ENCODE measurements at regions not wholly inside any gene's neighbourhood (a gene's known extent, or its start where the extent isn't known, plus 50 kb on each side); places are given as distances from the start of the nearest gene placed in this dataset.

DNA sequence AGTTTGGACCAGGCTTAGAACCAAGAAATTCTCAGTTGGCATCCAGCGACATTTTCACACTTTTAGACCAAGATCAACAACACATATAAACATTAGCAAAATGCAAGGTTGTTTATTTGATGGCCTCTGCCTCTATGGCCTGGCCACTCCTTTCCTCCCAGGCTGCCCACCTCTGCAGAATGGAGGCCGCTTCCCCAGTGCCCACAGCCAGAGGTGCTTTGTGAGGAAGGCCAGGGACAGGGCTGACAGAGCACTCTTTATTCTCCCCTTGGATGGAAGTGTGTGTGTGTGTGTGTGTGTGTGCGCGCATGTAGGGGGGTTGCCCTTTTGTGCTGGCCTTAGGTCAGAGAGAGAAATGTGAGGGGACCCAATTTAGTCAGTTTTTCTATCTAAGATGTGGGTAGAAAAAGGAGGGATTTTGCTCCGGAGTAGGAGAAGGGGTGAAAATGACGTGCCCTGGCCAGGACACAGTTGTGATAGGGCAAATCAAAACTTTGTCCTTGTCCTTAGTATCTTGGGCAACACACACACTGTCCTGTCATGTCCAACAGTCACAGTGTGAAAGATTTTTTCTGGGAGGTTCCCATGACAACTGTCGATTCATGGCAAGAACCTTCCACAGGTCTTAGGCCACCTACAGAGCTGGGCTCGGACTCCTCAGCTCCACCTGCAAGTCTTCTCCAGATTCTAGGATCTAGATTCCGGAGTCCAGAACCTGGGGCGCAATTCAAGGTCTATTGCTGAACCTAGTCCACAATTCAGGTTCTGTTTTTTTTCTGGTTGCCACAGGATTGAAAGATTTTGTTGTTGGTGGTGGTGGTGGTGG, 104.9 kb upstream of the SLC2A1 start:
- Mint-ChIP-seq H3K27me3 (ENCODE audit: low read depth) (no peaks in the 10 kb centered on the region), H3K27ac (no peak overlapping the region), H3K9me3 (no peaks in the 10 kb centered on the region), H3K4me1 (ENCODE audit: low read depth) (peaks cover 9% of the 10 kb centered on the region), H3K4me3 (no peak overlapping the region), H3K36me3 (ENCODE audit: low read depth) (no peaks in the 10 kb centered on the region)
- intact Hi-C loops (cut with micrococcal nuclease): no loop called here
- DNase-seq: no peak
- CTCF ChIA-PET: interaction anchor here (1.1 to 1.4 kb wide), 2 partner anchors 10 to 150 kb away, joined by 4 to 10 read pairs; no protein-coding TSS in a partner anchor

DNA sequence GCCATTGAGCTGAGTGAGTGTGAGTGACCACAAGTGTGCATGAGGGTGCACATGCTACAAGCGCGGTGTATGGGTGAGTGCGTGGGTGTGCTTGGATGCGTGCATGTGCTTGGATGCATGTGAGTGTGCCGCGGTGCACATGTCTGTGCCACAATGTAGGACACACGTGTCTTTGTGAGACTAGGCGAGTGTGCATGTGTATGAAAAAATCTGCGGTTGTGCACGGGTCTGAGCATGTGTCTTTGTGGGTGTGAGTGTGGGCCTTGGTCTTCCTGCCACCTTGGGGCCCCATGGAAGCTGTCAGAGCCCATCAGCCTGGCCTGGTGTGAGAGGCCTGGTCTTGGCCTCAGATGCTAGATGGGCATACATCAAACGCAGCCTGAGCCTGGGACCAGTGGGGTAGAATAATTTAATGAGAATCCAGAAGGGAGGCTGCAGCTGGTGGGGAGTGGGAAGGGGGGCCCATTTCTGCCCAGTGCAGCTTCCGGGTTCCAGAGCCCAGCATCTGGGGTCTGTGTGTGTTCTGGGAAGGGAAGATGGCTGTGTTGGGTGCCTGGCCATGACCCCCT, 103.9 kb upstream of the SLC2A1 start:
- H3K4me3 Mint-ChIP-seq: no peak overlapping the region
- no peaks in the 10 kb centered on the region for H3K36me3 Mint-ChIP-seq (ENCODE audit: low read depth)
- H3K4me1 Mint-ChIP-seq (ENCODE audit: low read depth): peaks cover 6% of the 10 kb centered on the region
- H3K27me3 Mint-ChIP-seq (ENCODE audit: low read depth): peaks cover 3% of the 10 kb centered on the region
- DNase-seq: no peak
- no peaks in the 10 kb centered on the region for H3K9me3 Mint-ChIP-seq
- H3K27ac Mint-ChIP-seq: no peak overlapping the region
- intact Hi-C loops (cut with micrococcal nuclease): no loop called here
- CTCF ChIA-PET: no interaction called here

DNA sequence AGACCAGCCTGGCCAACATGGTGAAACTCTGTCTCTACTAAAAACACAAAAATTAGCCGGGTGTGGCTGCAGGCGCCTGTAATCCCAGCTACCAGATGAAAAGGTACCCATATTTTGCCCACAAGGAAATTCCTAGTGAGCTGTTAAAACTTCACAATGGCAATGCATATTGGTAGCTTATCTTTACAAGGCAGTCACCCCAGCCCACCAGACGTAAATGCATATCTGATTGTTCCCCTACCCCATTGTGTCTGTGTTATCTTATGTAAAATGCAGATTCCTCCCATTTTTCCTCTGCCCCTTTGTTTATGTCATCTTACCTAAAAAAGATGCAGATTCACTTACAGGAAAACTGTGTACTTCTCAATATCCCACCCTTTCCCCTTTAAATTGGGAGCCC, 103.1 kb upstream of the SLC2A1 start:
- Mint-ChIP-seq H3K4me3 (no peak overlapping the region), H3K36me3 (ENCODE audit: low read depth) (no peaks in the 10 kb centered on the region), H3K27ac (no peak overlapping the region), H3K27me3 (ENCODE audit: low read depth) (peaks cover 3% of the 10 kb centered on the region), H3K4me1 (ENCODE audit: low read depth) (peaks cover 6% of the 10 kb centered on the region), H3K9me3 (no peaks in the 10 kb centered on the region)
- CTCF ChIA-PET: interaction anchor here (0.6 to 0.8 kb wide), 2 partner anchors 12 to 77 kb away, joined by 3 to 4 read pairs; no protein-coding TSS in a partner anchor
- DNase-seq: no peak
- intact Hi-C loops (cut with micrococcal nuclease): no loop called here

DNA sequence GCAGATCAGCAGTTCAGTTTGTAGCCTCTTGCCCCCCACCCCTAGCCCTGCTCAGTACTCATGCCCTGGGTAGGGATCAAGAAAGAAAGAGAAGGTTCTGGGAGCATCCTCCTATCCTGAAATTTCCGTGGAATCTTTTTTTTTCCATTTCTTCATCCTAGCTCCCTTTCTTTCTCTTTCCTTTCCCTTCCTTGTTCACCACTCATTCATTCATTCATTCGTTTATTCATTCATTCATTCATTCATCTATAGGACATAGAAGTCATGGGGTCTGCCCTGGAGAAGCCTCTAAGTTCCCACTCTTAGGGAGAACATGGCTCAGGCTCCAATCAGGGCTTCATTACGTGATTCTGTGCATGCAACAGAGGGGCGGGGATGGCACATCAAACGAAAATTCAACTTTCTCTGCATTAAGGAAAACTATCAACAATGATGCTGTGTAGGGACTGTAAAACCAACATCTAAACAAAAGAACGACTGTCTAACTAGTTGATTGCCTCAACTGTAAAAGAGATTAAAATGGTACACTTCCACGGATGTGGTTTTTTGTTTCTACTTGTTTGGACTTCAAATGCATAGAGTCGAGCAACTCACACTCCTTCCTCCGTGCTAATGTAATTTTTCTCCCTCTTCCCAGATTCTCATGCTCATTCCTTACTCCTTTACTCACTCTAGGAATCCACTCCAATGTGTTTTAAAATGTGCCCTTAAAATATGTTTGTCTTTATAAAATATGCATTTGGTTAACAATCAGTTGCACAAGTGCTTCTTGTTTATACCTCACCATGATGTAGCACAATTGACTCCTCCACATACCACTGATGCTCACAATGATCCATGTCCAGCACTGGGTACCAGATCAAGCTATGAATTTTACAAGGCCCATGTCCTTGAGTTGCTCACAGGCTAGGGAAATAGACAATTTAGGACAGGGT, 101.2 kb upstream of the SLC2A1 start:
- no peak overlapping the region for H3K4me3 Mint-ChIP-seq
- no peak for DNase-seq
- intact Hi-C loops (cut with micrococcal nuclease): no loop called here
- no peak overlapping the region for H3K27ac Mint-ChIP-seq
- CTCF ChIA-PET: interaction anchor here (1.4 to 1.6 kb wide), 3 partner anchors 14 to 147 kb away, joined by 4 to 7 read pairs (median 6); no protein-coding TSS in a partner anchor
- no peaks in the 10 kb centered on the region for H3K36me3 Mint-ChIP-seq (ENCODE audit: low read depth)
- H3K9me3 Mint-ChIP-seq: no peaks in the 10 kb centered on the region
- H3K27me3 Mint-ChIP-seq (ENCODE audit: low read depth): peaks cover 3% of the 10 kb centered on the region
- H3K4me1 Mint-ChIP-seq (ENCODE audit: low read depth): peaks cover 6% of the 10 kb centered on the region

DNA sequence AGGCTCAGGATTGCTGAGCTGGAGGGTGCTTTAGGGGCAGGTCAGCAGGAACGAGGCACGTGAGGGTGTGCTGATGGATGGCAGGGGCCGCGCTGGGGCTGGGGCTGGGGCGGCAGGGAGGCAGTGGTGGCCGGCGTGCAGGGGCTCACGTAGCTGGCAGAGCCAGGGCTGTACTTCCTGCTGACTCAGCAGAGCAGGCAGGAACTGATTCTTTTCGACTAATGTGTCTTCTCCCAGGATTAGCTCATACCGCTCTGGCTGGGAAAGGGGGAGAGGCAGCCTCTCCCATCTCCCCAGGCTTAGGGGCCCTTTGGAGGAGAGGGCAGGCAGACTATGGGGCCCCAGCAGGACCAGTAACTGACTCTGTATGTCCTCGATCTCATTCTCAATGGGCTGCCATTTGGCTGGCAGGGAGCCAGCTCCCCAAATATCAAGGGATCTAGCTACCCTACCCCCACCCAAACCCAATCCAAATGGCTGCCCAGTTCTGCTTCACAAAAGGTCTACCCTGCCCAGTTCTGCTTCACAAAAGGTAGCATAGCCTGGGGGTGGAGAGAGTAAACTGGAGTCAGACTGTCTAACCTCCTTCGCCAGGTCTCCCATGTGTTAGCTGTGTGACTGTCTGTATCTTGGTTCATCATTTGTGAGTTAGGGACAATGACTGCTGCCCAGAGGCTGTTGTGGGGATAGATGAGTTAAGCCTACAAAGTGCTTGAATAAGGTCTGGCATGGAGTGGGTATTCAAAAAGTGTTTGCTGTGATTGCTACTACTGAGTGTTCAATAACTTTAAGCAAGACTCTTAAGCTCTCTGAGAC, 100.1 kb upstream of the SLC2A1 start:
- CTCF ChIA-PET: interaction anchor here (1.3 to 1.6 kb wide), 3 partner anchors 15 to 146 kb away, joined by 4 to 8 read pairs (median 6); no protein-coding TSS in a partner anchor
- Mint-ChIP-seq H3K4me3 (no peak overlapping the region), H3K9me3 (no peaks in the 10 kb centered on the region), H3K27me3 (ENCODE audit: low read depth) (peaks cover 3% of the 10 kb centered on the region), H3K27ac (no peak overlapping the region), H3K36me3 (ENCODE audit: low read depth) (no peaks in the 10 kb centered on the region), H3K4me1 (ENCODE audit: low read depth) (peaks cover 6% of the 10 kb centered on the region)
- intact Hi-C loops (cut with micrococcal nuclease): no loop called here
- peak; percentile 28 for DNase-seq

DNA sequence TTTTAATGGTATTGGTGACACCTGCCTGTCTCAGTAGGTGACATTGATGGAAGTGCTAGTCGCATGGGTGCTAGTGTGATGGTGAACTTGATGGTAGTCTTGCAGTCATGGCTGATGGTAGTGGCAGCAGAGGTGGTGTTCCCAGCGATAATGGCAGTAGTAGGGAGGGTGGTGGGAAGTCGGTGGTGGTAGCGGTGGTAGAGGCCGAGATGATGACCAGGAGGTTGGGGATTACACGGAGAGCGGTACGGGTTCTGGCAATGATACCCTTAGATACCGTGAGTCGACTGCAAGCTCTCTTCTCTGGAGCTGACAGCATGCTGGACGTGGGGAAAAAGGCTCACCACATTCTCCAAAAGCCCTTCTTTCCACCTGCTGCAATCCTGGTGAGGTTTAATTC, 99.4 kb upstream of the SLC2A1 start:
- Mint-ChIP-seq H3K27ac (no peak overlapping the region), H3K27me3 (ENCODE audit: low read depth) (peaks cover 3% of the 10 kb centered on the region), H3K4me3 (no peak overlapping the region), H3K36me3 (ENCODE audit: low read depth) (no peaks in the 10 kb centered on the region), H3K4me1 (ENCODE audit: low read depth) (peaks cover 6% of the 10 kb centered on the region), H3K9me3 (no peaks in the 10 kb centered on the region)
- intact Hi-C loops (cut with micrococcal nuclease): no loop called here
- DNase-seq: no peak
- CTCF ChIA-PET: interaction anchor here (1.3 to 1.6 kb wide), 3 partner anchors 15 to 145 kb away, joined by 4 to 8 read pairs (median 6); no protein-coding TSS in a partner anchor

DNA sequence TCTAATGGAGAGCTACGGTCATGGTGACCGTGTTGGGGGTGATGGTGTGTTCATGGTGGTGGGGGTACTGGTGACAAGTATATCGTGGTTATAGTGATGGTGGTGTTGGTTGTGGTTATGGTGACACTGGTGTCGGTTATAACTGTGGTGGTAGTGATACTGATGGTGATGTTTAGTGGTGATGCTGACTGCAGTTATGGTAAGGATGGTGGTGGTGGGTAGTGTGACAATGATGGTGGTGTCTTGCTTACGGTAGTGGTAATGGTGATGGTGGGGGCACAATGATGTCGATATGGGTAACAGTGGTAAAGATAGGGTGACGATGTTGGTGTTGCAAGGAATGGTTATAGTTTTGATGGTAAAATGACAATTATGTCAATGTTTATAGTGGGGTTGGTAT, 98.9 kb upstream of the SLC2A1 start:
- H3K4me3 Mint-ChIP-seq: no peak overlapping the region
- H3K27me3 Mint-ChIP-seq (ENCODE audit: low read depth): peaks cover 3% of the 10 kb centered on the region
- CTCF ChIA-PET: no interaction called here
- intact Hi-C loops (cut with micrococcal nuclease): no loop called here
- no peaks in the 10 kb centered on the region for H3K36me3 Mint-ChIP-seq (ENCODE audit: low read depth)
- H3K27ac Mint-ChIP-seq: no peak overlapping the region
- no peak for DNase-seq
- peaks cover 6% of the 10 kb centered on the region for H3K4me1 Mint-ChIP-seq (ENCODE audit: low read depth)
- no peaks in the 10 kb centered on the region for H3K9me3 Mint-ChIP-seq

DNA sequence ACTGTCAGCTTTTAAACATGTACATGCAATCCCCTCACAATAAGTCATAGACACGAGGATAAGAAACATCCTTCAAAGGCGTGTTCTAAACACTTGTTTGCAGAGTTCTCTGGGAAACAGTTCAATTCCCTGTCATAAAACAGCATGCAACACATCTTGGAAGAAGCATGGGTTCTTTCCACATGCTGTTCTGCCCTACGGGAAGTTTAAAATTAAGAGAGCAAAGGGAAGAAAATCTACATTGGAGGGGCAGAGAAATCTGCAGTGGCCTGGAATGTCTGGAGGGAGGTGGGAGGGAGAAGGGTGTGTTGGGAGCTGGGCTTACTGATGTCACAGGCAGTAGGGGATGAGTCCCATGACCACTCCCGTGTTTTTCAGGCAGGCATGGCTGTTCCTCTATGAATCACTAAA, 98.3 kb upstream of the SLC2A1 start:
- Mint-ChIP-seq H3K27me3 (ENCODE audit: low read depth) (peaks cover 3% of the 10 kb centered on the region), H3K4me1 (ENCODE audit: low read depth) (peaks cover 6% of the 10 kb centered on the region), H3K36me3 (ENCODE audit: low read depth) (no peaks in the 10 kb centered on the region), H3K4me3 (no peak overlapping the region), H3K9me3 (no peaks in the 10 kb centered on the region), H3K27ac (no peak overlapping the region)
- no peak for DNase-seq
- CTCF ChIA-PET: no interaction called here
- intact Hi-C loops (cut with micrococcal nuclease): no loop called here

DNA sequence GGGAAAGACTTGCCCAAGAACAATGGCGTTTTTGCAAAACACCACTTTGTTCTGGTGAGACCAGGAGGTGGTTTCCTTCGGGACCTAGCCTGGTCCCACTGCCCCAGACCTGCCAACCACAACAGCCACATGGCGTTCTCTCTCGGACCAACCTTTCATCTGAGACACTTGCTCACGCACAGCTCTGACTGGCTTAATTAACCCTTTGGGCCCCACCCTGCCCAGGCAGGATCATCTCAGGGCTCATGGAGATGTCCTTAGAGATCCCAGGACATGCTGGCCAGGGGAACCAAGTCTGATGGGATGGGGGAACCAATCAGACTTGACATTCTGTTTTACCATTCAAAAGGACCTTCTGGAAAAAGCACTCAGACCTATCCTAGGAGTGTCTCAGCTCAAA, 97.8 kb upstream of the SLC2A1 start:
- Mint-ChIP-seq H3K27me3 (ENCODE audit: low read depth) (peaks cover 3% of the 10 kb centered on the region), H3K27ac (no peak overlapping the region), H3K36me3 (ENCODE audit: low read depth) (no peaks in the 10 kb centered on the region), H3K4me3 (no peak overlapping the region), H3K9me3 (no peaks in the 10 kb centered on the region), H3K4me1 (ENCODE audit: low read depth) (peaks cover 6% of the 10 kb centered on the region)
- DNase-seq: no peak
- CTCF ChIA-PET: no interaction called here
- intact Hi-C loops (cut with micrococcal nuclease): no loop called here

DNA sequence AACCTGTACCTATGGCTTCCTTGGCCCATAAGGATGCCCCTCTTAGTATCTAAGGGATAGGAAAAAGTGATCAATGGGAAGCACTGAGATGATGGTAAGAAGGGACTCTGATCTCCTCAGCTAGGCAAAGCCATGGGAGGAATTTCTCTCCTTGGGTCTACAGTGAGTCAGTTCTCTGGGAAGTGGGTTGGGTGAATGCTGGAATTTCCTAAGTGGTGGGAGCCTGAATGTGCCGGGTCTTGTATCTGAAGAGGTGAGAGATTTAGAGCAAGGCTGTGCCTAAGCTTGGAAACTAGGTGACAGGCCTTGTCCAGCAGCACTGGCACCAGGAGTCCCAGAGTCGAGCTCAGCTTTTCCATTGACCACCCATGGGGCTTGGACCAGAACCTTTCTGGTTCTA, 96.3 kb upstream of the SLC2A1 start:
- H3K4me3 Mint-ChIP-seq: no peak overlapping the region
- no peaks in the 10 kb centered on the region for H3K9me3 Mint-ChIP-seq
- H3K27ac Mint-ChIP-seq: no peak overlapping the region
- H3K36me3 Mint-ChIP-seq (ENCODE audit: low read depth): no peaks in the 10 kb centered on the region
- DNase-seq: no peak
- intact Hi-C loops (cut with micrococcal nuclease): no loop called here
- H3K27me3 Mint-ChIP-seq (ENCODE audit: low read depth): peaks cover 3% of the 10 kb centered on the region
- H3K4me1 Mint-ChIP-seq (ENCODE audit: low read depth): peaks cover 6% of the 10 kb centered on the region
- CTCF ChIA-PET: no interaction called here

DNA sequence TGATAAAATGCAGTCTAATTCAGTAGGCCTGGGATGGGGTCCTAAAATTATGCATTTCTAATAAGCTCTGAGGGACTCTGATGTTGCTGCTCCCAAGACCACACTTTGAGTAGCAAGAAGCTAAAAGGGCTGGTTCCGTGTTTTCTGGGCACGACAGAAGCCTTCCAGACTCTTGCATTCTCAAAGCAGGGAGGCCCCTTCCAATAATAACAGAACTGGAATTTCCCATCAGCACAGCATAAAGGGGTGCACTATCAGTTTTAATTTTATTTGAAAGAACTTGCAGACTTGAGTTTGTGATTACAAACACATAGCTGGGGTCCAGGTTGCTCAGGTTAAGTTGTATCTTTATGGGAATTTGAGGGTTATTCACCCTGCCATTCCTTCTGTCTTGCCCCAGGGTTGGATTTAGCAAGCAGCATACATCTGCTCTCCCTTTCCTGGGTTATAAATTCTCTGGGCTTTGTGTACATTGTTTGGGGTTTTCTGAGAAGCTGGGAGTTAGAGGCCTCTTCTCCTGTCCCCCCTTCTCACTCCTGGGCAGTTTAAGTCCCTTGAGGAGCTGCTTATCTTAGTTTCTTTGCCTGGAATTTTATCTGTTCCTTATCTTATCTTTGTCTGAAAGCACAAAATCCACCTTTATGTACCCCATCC, 94.2 kb upstream of the SLC2A1 start:
- intact Hi-C loops (cut with micrococcal nuclease): no loop called here
- peaks cover 3% of the 10 kb centered on the region for H3K4me1 Mint-ChIP-seq (ENCODE audit: low read depth)
- CTCF ChIA-PET: interaction anchor here (1.0 to 1.2 kb wide), 3 partner anchors 18 to 139 kb away, joined by 3 to 6 read pairs (median 3); no protein-coding TSS in a partner anchor
- no peak overlapping the region for H3K27ac Mint-ChIP-seq
- H3K4me3 Mint-ChIP-seq: no peak overlapping the region
- peaks cover 3% of the 10 kb centered on the region for H3K27me3 Mint-ChIP-seq (ENCODE audit: low read depth)
- no peak for DNase-seq
- H3K36me3 Mint-ChIP-seq (ENCODE audit: low read depth): no peaks in the 10 kb centered on the region
- no peaks in the 10 kb centered on the region for H3K9me3 Mint-ChIP-seq

Measured in activated naive CD4-positive, alpha-beta T cell treated with anti-CD3 and anti-CD28 coated beads for 36 hours (primary cell).